GM12891 (cell line): ENCODE measurements at regions not wholly inside any gene's neighbourhood (a gene's known extent, or its start where the extent isn't known, plus 50 kb on each side); places are given as distances from the start of the nearest gene placed in this dataset.

Experiments
- PAX5 ChIP-seq: IDR thresholded peaks from 2 replicates; pipeline ENCODE4 v1.6.1; 2011; ENCODE audit warnings: low read length, moderate library complexity, mild to moderate bottlenecking; ENCODE audit not compliant: insufficient read depth, severe bottlenecking
- POLR2A ChIP-seq: IDR thresholded peaks from 2 replicates; pipeline ENCODE4 v1.6.1; 2011; ENCODE audit warnings: low read depth, low read length, control low read depth
- POLR2AphosphoS5 ChIP-seq: IDR thresholded peaks from 2 replicates; pipeline ENCODE4 v1.6.1; 2011; ENCODE audit warnings: low read depth, low read length, control low read depth

- no peak for TF ChIP-seq POLR2A
- no peak for TF ChIP-seq POLR2AphosphoS5
- no peak for TF ChIP-seq PAX5
Observed at GRCh38 chr5:31130676-31131075, 62.8 kb upstream of the CDH6 start.
